ENCODE measurements at regions not wholly inside any gene's neighbourhood (a gene's known extent, or its start where the extent isn't known, plus 50 kb on each side); places are given as distances from the start of the nearest gene placed in this dataset.

DNA sequence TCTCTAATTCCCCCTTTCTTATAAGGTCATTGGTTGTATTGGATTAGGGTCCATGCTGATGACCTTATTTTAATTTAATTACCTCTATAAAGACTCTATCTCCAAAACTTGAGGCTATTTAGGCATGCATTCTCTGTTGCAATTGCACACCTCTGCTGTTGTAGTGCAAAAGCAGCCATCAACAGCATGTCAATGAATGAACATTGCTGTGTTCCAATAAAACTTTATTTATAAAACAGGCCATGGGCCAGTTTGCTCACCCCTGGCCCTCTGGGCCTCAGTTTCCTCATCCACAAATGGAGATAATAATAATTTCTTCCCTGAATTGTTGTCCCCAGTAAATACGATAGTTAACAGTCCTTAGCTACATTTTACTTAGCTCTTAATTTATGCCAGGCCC, 100.4 kb upstream of the USP24 start:
- H3K27me3 Mint-ChIP-seq (ENCODE audit: low read depth, poor library complexity) = peaks cover 7% of the 10 kb centered on the region
- no peaks in the 10 kb centered on the region for H3K9me3 Mint-ChIP-seq
- no peaks in the 10 kb centered on the region for H3K36me3 Mint-ChIP-seq (ENCODE audit: low read depth)
- no peak for TF ChIP-seq CTCF (IDR thresholded peaks at IDR 0.05)
- H3K4me1 Mint-ChIP-seq = peaks cover 16% of the 10 kb centered on the region
- no peak overlapping the region for H3K27ac Mint-ChIP-seq
- no peak for DNase-seq
- H3K4me3 Mint-ChIP-seq = no peak overlapping the region

GRCh38 chr1:55314740-55315139, 99.6 kb upstream of the USP24 start:
- no peak overlapping the region for H3K4me3 Mint-ChIP-seq
- peaks cover 7% of the 10 kb centered on the region for H3K27me3 Mint-ChIP-seq (ENCODE audit: low read depth, poor library complexity)
- DNase-seq = no peak
- peaks cover 17% of the 10 kb centered on the region for H3K4me1 Mint-ChIP-seq
- H3K9me3 Mint-ChIP-seq = no peaks in the 10 kb centered on the region
- H3K36me3 Mint-ChIP-seq (ENCODE audit: low read depth) = no peaks in the 10 kb centered on the region
- TF ChIP-seq CTCF (IDR thresholded peaks at IDR 0.05) = no peak
- H3K27ac Mint-ChIP-seq = no peak overlapping the region

- Mint-ChIP-seq H3K36me3 (ENCODE audit: low read depth) (no peaks in the 10 kb centered on the region), H3K4me1 (peaks cover 17% of the 10 kb centered on the region), H3K27ac (no peak overlapping the region), H3K27me3 (ENCODE audit: low read depth, poor library complexity) (peaks cover 4% of the 10 kb centered on the region), H3K4me3 (no peak overlapping the region), H3K9me3 (no peaks in the 10 kb centered on the region)
- no peak for DNase-seq
- no peak for TF ChIP-seq CTCF (IDR thresholded peaks at IDR 0.05)
Observed at GRCh38 chr1:55313903-55314302, 98.7 kb upstream of the USP24 start.

DNA sequence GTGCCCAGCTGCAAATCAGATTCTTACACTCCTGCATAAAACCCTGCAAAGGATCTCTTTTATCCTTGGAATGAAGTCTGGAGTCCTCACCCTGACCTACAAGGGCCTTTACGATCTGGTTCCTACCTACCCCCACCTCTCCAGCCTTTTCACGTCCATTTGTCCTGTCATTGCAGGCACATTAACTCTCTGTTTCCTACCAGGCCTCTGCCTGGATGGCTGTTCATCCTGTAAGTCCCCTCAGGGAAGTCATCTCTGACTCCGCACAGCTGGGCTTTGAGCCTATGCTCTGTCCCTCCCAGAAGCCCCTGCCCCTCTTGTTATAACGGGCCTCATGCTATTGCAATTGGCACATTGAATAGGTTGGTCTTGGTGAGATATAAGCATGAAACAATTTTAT, 96.8 kb upstream of the USP24 start:
- H3K9me3 Mint-ChIP-seq = peaks cover 1% of the 10 kb centered on the region
- peak overlapping the region; percentile 80 for H3K27ac Mint-ChIP-seq
- TF ChIP-seq CTCF (IDR thresholded peaks at IDR 0.05) = no peak
- peaks cover 17% of the 10 kb centered on the region for H3K4me1 Mint-ChIP-seq
- H3K36me3 Mint-ChIP-seq (ENCODE audit: low read depth) = no peaks in the 10 kb centered on the region
- no peak for DNase-seq
- H3K4me3 Mint-ChIP-seq = no peak overlapping the region
- peaks cover 9% of the 10 kb centered on the region for H3K27me3 Mint-ChIP-seq (ENCODE audit: low read depth, poor library complexity)

GRCh38 chr1:55311057-55311641, 96.0 kb upstream of the USP24 start:
- no peak for TF ChIP-seq CTCF (IDR thresholded peaks at IDR 0.05)
- Mint-ChIP-seq H3K4me3 (no peak overlapping the region), H3K9me3 (peaks cover 3% of the 10 kb centered on the region), H3K27ac (no peak overlapping the region), H3K36me3 (ENCODE audit: low read depth) (no peaks in the 10 kb centered on the region), H3K27me3 (ENCODE audit: low read depth, poor library complexity) (peaks cover 9% of the 10 kb centered on the region), H3K4me1 (peaks cover 17% of the 10 kb centered on the region)
- no peak for DNase-seq

DNA sequence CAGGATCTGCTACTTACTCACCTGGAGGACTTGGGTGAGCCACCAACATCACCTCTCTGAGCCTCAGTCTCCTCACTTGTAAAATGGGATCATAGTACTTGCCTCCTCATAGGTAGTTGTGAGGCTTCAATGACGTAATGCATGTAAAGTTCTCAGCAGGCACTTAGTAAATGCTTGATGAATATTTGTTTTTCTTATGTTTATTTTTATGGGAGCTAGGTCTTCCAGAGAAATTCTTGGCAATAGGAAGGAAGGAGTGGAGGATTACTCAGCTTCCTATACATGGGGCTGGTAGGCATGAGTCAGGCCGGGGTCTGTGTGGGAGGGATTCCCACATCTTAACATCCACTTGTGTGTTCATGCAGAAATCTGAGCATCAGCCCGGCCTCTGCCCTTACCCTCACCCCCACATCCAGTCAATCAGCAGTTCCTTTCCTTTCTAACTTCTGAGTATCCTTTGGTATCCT, 95.4 kb upstream of the USP24 start:
- H3K27me3 Mint-ChIP-seq (ENCODE audit: low read depth, poor library complexity) = peaks cover 10% of the 10 kb centered on the region
- peaks cover 3% of the 10 kb centered on the region for H3K9me3 Mint-ChIP-seq
- no peak overlapping the region for H3K4me3 Mint-ChIP-seq
- no peaks in the 10 kb centered on the region for H3K36me3 Mint-ChIP-seq (ENCODE audit: low read depth)
- no peak overlapping the region for H3K27ac Mint-ChIP-seq
- TF ChIP-seq CTCF (IDR thresholded peaks at IDR 0.05) = no peak
- peaks cover 17% of the 10 kb centered on the region for H3K4me1 Mint-ChIP-seq
- DNase-seq = no peak

Measured in nephron progenitor cell (in vitro differentiated cells).